ENCODE measurements at regions not wholly inside any gene's neighbourhood (a gene's known extent, or its start where the extent isn't known, plus 50 kb on each side); places are given as distances from the start of the nearest gene placed in this dataset.
A peak's percentile ranks its signal among the peaks of the same experiment; 100 is the strongest.

DNA sequence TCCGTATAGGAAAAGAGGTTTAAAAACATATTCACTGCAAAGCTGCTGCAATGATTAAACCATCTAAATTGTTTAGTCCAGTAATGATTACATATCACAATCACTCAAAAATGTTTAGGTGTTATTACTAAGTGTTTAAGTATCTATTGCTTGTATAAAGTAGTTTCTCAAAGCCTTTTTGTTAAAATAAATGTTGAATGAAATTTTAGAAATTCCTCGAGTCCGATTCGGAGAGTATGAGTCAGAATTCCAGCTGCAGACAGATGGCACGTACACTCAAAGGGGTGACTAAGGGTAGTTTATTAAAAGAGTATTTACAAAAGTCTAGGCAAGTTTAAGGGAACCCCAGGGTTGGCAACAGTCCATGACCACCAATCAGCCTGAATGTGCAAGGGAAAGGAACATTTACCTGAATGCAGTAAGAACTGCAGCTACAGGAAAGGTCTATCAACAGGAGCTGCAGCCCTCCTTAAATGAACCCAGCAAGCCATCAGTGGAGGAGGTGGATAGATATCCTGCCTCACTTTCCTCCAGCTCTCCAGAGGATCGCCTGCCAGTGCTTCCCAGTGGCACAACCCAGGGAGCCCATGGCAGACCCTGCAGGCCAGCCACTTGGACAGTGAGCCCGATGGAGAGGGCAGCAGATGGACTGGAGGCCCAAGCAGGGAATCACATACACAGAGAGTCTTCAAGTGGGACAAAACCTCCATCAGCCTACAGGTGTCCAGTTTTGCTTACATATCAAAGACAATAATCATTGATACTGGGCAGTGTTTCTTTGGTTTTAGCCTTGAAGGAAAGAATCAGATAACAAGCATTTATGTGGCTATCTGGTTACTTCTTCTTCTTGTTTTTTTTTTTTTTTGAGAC lies 92.1 kb upstream of the SLC44A3 start:
- Histone ChIP-seq H2AK5ac (ENCODE audit: low read depth, low read length) (peak overlapping the region; percentile 100), H3K79me1 (ENCODE audit: low read depth in 1 of 2, low read length in 2 of 2) (peaks cover 0 to 12% of the 10 kb centered on the region in 2 experiments; a peak in 2 of 4 replicates), H2AK9ac (replicated peaks; ENCODE audit: low read depth, low read length, poor library complexity) (peak overlapping the region; percentile 92), H2BK5ac (ENCODE audit: low read depth, low read length, poor library complexity, severe bottlenecking) (peak overlapping the region; percentile 99), H3K4me2 (ENCODE audit: low read depth, low read length) (peak overlapping the region; percentile 43), H2BK15ac (ENCODE audit: low read depth, low read length) (peak overlapping the region; percentile 91), H3K23ac (ENCODE audit: low read depth, low read length) (peak overlapping the region; percentile 89), H3K4me1 (ENCODE audit: control insufficient read depth, insufficient read depth, low read length) (peaks cover 35% of the 10 kb centered on the region), H4K20me1 (ENCODE audit: insufficient read depth, low read length) (no peaks in the 10 kb centered on the region), H3K4ac (ENCODE audit: low read depth, low read length) (peak overlapping the region; percentile 99), H3K27me3 (ENCODE audit: control insufficient read depth, insufficient read depth, low read length) (no peaks in the 10 kb centered on the region), H3K14ac (replicated peaks; ENCODE audit: low read depth, low read length) (peak overlapping the region; percentile 94), H3K4me3 (ENCODE audit: insufficient read depth, low read depth, low read length) (no peak overlapping the region), H3K27ac (ENCODE audit: insufficient read depth, low read length) (peak overlapping the region; percentile 95), H4K5ac (ENCODE audit: low read depth, low read length) (peak overlapping the region; percentile 76), H2AFZ (replicated peaks; ENCODE audit: low read length, poor library complexity) (peak overlapping the region; percentile 40), H2BK20ac (ENCODE audit: low read depth, low read length) (peak overlapping the region; percentile 97), H3K9ac (ENCODE audit: low read depth, low read length) (peak overlapping the region; percentile 52), H3K18ac (ENCODE audit: low read depth, low read length) (peak overlapping the region; percentile 87), H2BK120ac (ENCODE audit: low read depth, low read length) (peak overlapping the region; percentile 98), H4K8ac (ENCODE audit: low read depth in 2 of 2, low read length in 2 of 2) (peak overlapping the region; percentile 91 to 94), H3K9me3 (ENCODE audit: control insufficient read depth, insufficient read depth, low read length) (no peaks in the 10 kb centered on the region), H3K9me1 (ENCODE audit: insufficient read depth, low read length) (peaks cover 24% of the 10 kb centered on the region), H3K56ac (ENCODE audit: extremely low read depth, insufficient read depth, low read length) (peak overlapping the region; percentile 95), H3K36me3 (ENCODE audit: control insufficient read depth, insufficient read depth, low read length) (no peaks in the 10 kb centered on the region), H4K91ac (ENCODE audit: insufficient read depth, low read depth, low read length) (peak overlapping the region; percentile 99)
- ChIA-PET CTCF (no interaction called here), POLR2A (ENCODE audit: unreplicated experiment) (interaction anchor here (0.6 to 2.2 kb wide), 3 partner anchors 80 to 190 kb away, joined by 3 to 11 read pairs (median 3); partner anchors contain the start of gene F3)
- intact Hi-C loops (cut with micrococcal nuclease), result loop anchor here (1.0 to 2.0 kb wide), 4 partner anchors 65 to 183 kb away; no protein-coding TSS in a partner anchor
- WGBS, 2 experiments (ENCODE audit: extremely low coverage in 2 of 2, insufficient read length in 1 of 2), result 0% methylated on average over 1 of the region's 7 CpGs; no CpG with 5 or more reads in 1 of the 2 experiments
- no TSS peak for BruUV-seq (replicated peaks)
- in situ Hi-C loops (cut with MboI; ENCODE audit: low sequenced_read_pairs), result no loop called here
- peak; percentile 99 for DNase-seq
- 0 out of 2 replicates have a peak, but pooled peaks have one; percentile 1 for TF ChIP-seq CEBPB (IDR thresholded peaks at IDR 0.05; ENCODE audit: low read depth, low read length)
- peak; percentile 77 for TF ChIP-seq BHLHE40 (IDR thresholded peaks at IDR 0.05; ENCODE audit: low read depth, low read length)
- TF ChIP-seq POLR2A (IDR thresholded peaks at IDR 0.05; ENCODE audit: low read depth, low read length), result no peak
- TF ChIP-seq RCOR1 (IDR thresholded peaks at IDR 0.05; ENCODE audit: insufficient replicate concordance, low read length), result peak; percentile 35
- 0 out of 2 replicates have a peak, but pooled peaks have one; percentile 3 for TF ChIP-seq MAFK (IDR thresholded peaks at IDR 0.05; ENCODE audit: low read depth, low read length)
- TF ChIP-seq, protein P1, sequence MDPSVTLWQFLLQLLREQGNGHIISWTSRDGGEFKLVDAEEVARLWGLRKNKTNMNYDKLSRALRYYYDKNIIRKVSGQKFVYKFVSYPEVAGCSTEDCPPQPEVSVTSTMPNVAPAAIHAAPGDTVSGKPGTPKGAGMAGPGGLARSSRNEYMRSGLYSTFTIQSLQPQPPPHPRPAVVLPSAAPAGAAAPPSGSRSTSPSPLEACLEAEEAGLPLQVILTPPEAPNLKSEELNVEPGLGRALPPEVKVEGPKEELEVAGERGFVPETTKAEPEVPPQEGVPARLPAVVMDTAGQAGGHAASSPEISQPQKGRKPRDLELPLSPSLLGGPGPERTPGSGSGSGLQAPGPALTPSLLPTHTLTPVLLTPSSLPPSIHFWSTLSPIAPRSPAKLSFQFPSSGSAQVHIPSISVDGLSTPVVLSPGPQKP (IDR thresholded peaks at IDR 0.05; ENCODE audit: borderline replicate concordance, low read depth, low read length), result no peak
- peak; percentile 16; the same call in 1 of the 2 replicates for TF ChIP-seq RAD21 (IDR thresholded peaks at IDR 0.05; ENCODE audit: low read length)
- TF ChIP-seq RFX5 (IDR thresholded peaks at IDR 0.05; ENCODE audit: low read depth, low read length), result no peak
- peak; percentile 98 for TF ChIP-seq FOS (IDR thresholded peaks at IDR 0.05; ENCODE audit: low read depth, low read length)
- peak; percentile 59 for ATAC-seq (ENCODE audit: low read depth)
- dilution Hi-C loops (cut with HindIII; ENCODE audit: low sequenced_read_pairs, unreplicated experiment), result no loop called here
